Lower leg skin (tissue), 3 donors: ENCODE measurements at regions not wholly inside any gene's neighbourhood (a gene's known extent, or its start where the extent isn't known, plus 50 kb on each side); places are given as distances from the start of the nearest gene placed in this dataset.

Experiments
- CTCF ChIP-seq, 3 donors: fragments of 450-650 bp; IDR thresholded peaks; one replicate each; pipeline ENCODE4 v1.5.1; 2016; ENCODE audit warnings: antibody characterized with exemption in 3 of 3, mild to moderate bottlenecking in 3 of 3, moderate library complexity in 2 of 3
- POLR2A ChIP-seq, 2 donors: fragments of 450-650 bp; IDR thresholded peaks; one replicate each; pipeline ENCODE4 v1.6.1; 2016 to 2017; ENCODE audit warnings: antibody characterized with exemption in 2 of 2, mild to moderate bottlenecking in 1 of 2, moderate library complexity in 1 of 2

DNA sequence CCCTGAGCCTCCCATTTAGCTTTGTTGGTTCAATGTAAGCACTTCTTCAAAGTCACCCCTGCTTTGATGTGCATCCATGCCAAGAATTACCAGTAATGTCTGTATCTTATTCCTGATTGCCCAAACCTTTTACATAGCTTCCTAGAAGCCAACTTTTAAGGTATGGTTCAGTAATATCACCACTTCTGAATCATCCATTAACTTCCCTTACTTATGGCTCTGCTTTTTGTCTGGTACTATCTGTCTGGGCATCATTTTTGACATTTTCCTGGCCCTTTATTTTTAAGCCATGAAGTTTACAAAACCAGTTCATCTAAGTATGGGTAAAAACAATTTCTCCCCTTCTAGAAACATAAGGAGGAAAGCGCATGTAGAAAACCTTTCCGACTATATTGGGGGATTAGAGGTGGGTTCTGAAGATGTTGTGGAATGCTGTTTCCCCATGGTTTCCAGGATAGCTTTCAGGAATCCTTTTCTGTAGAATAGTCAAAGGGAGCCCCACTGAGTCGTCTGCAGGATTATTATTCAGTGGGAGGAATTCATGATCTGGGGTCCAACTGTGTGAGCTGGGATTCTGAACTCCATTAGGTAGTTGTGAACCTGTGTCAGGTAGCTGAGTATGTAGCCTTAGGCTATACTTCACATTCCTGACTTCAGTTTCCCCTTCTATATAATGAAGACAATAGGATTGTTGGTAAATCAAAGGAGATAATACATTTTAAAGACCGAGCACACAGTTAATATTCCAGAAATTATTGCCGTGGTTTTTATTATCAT is 163.8 kb downstream of the SUCLA2 start:
- TF ChIP-seq CTCF (IDR thresholded peaks at IDR 0.05): no peak
- TF ChIP-seq POLR2A (IDR thresholded peaks at IDR 0.05): no peak
